Endothelial cell of hepatic sinusoid (primary cell): ENCODE measurements at regions not wholly inside any gene's neighbourhood (a gene's known extent, or its start where the extent isn't known, plus 50 kb on each side); places are given as distances from the start of the nearest gene placed in this dataset.

ENCODE experiments used
- in situ Hi-C: cut with HindIII; loops from 2 replicates; pipeline ENCODE4 v1.10.0; 2017; ENCODE audit warnings: low sequenced_read_pairs

DNA sequence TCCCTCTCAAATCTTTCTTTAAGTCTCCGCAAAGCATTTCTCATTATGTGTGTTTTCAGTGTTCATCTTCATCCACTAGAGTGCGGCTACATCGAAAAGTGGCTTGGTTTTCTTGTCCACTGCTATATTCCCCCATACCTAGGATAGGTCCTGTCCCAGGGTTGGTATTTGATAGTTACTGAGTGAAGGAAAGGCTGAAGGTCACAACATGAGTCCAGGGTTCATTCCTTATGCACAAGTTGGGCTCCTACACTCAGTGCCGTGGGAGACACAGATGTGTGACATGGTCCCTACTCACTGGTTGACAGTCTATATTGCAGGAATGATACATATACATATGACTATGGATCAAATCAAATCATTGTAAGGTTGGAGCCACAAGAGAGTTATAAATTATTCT lies 55.4 kb upstream of the RELL1 start:
- in situ Hi-C loops: no loop called here

DNA sequence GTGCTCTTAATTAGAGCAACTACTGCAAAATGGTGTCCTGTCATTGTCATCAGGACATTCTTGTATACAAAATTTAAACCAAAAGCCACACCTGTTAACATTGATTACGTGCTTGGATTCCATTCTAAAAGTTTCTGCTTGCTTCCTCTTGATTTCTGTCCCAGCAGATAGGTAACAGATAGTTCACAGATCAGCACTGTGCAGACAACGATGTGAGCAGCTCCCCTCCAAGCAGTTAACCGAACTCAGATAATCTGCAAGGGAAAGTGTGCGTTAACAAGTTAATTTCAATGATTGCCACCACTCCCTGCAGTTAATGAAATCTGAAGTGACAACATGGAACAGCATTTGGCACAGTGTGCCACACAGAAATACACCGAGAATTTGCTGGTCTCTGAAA lies 54.4 kb upstream of the RELL1 start:
- in situ Hi-C loops: no loop called here

DNA sequence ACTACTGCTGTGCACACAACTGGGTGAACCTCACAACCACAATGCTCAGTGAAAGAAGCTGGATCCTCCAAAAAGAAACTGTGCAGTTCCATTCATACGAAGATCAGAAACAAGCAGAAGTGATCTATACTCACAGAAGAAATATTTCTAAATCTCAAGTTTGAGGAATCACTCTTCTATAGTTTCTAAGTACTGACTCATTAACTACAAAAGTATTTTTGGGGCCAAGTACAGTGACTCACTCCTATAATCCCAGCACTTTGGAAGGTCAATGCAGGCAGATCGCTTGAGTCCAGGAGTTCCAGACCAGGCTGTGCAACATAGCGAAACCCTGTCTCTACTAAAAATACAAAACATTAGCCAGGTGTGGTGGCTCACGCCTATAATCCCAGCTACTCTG lies 51.3 kb upstream of the RELL1 start:
- in situ Hi-C loops: no loop called here
